ENCODE measurements at regions not wholly inside any gene's neighbourhood (a gene's known extent, or its start where the extent isn't known, plus 50 kb on each side); places are given as distances from the start of the nearest gene placed in this dataset.

DNA sequence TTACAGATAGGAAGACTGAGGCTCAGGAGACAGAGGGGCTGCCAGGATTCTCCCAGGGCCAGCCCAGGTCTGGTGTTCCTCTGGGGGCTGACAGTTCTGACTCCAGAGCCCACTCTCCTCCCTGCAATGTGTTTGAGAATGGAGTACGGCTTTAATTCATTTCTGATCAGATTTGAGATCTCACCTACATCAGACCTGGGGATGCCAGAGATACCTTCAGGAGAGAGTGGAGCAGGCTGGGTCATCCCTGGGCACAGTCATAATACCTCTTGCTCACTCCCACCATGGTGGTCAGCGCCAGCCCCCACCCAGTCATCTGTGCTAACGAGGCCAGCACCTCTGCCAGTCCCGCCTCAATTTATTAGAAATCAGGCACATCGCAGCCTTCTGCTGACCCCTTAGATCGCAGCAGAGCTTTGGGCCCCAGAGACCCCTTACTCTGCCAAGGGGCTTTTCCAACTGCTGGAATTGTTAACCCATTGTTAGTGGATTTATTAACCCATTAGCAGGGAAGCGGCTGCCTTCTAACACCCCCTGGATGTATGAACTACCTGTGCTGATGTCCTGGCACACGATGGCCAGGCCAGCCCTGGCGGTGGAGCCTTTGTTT is 352.1 kb downstream of the MATN1 start:
- TF ChIP-seq, protein P1, sequence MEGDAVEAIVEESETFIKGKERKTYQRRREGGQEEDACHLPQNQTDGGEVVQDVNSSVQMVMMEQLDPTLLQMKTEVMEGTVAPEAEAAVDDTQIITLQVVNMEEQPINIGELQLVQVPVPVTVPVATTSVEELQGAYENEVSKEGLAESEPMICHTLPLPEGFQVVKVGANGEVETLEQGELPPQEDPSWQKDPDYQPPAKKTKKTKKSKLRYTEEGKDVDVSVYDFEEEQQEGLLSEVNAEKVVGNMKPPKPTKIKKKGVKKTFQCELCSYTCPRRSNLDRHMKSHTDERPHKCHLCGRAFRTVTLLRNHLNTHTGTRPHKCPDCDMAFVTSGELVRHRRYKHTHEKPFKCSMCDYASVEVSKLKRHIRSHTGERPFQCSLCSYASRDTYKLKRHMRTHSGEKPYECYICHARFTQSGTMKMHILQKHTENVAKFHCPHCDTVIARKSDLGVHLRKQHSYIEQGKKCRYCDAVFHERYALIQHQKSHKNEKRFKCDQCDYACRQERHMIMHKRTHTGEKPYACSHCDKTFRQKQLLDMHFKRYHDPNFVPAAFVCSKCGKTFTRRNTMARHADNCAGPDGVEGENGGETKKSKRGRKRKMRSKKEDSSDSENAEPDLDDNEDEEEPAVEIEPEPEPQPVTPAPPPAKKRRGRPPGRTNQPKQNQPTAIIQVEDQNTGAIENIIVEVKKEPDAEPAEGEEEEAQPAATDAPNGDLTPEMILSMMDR (IDR thresholded peaks at IDR 0.05; ENCODE audit: poor library complexity, severe bottlenecking) = no peak
- no peak for TF ChIP-seq POLR2AphosphoS5 (IDR thresholded peaks at IDR 0.05)
- TF ChIP-seq MXI1 (conservative IDR thresholded peaks at IDR 0.05; ENCODE audit: poor library complexity, severe bottlenecking) = no peak
- no peak for TF ChIP-seq RAD21 (conservative IDR thresholded peaks at IDR 0.05)

Data from neural cell (in vitro differentiated cells).